ELF-1 (cell line): ENCODE measurements at regions not wholly inside any gene's neighbourhood (a gene's known extent, or its start where the extent isn't known, plus 50 kb on each side); places are given as distances from the start of the nearest gene placed in this dataset.

Experiments
- DNase-seq: peaks from one replicate; pipeline ENCODE4 v3.0.0-alpha.2; 2016; ENCODE audit warnings: low read depth, low spot score

- DNase-seq: no peak
These were observed 336.9 kb downstream of the DUSP6 start for GRCh38 chr12:89015419-89015818.

- DNase-seq: no peak
These were observed 353.9 kb downstream of the DUSP6 start for GRCh38 chr12:88998421-88998820.

- DNase-seq: no peak
These were observed 356.0 kb downstream of the DUSP6 start for GRCh38 chr12:88996200-88996788.

GRCh38 chr12:88994971-88995370, 357.3 kb downstream of the DUSP6 start:
- no peak for DNase-seq

- no peak for DNase-seq
These were observed 357.8 kb downstream of the DUSP6 start for GRCh38 chr12:88994537-88994936.

DNA sequence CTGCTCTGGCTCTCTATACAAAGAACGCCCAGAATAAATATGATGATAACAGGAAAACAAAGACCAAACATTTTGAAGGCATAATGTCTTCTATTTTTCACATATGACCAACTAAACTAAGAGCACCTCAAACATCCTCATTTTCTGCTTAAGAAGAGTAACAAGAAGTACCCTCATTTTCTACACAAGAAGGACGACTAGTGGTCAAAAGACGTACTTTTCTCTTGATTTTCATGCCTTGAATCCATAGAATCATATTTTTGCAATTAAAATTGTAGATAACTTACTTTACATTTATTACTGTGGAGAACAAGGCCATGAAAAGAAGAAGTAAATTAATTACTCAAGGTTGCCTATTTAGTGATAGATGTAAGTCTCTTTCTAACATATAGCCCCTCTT, 358.6 kb downstream of the DUSP6 start:
- DNase-seq: no peak

GRCh38 chr12:88986056-88986455, 366.2 kb downstream of the DUSP6 start:
- DNase-seq: no peak

- no peak for DNase-seq
These were observed 366.7 kb downstream of the DUSP6 start for GRCh38 chr12:88985631-88986030.

GRCh38 chr12:88985011-88985410, 367.3 kb downstream of the DUSP6 start:
- DNase-seq: no peak

DNA sequence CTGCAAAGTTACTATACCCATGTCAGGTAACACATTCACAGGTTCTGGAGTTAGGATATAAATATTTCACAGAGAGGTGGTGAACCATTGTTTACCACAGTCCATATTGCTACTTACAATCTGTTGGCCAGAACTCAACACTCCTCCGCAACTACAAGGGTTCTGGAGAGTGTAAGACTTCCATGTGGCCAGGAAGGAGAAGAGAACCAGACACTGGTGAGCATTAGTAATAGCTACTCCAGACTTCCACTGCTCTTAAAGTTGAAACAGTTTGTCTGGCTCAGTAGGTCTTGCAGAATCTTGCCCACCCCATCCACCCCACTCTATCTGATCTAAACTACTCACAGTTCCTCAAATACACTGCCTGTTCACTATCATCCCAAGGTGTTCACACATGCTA, 369.6 kb downstream of the DUSP6 start:
- peak; percentile 14 for DNase-seq

GRCh38 chr12:88977115-88977514, 375.2 kb downstream of the DUSP6 start:
- no peak for DNase-seq

GRCh38 chr12:88973998-88974397, 378.3 kb downstream of the DUSP6 start:
- DNase-seq: no peak

- DNase-seq: no peak
These were observed 381.6 kb downstream of the DUSP6 start for GRCh38 chr12:88970740-88971139.

- no peak for DNase-seq
These were observed 383.2 kb downstream of the DUSP6 start for GRCh38 chr12:88969127-88969526.

DNA sequence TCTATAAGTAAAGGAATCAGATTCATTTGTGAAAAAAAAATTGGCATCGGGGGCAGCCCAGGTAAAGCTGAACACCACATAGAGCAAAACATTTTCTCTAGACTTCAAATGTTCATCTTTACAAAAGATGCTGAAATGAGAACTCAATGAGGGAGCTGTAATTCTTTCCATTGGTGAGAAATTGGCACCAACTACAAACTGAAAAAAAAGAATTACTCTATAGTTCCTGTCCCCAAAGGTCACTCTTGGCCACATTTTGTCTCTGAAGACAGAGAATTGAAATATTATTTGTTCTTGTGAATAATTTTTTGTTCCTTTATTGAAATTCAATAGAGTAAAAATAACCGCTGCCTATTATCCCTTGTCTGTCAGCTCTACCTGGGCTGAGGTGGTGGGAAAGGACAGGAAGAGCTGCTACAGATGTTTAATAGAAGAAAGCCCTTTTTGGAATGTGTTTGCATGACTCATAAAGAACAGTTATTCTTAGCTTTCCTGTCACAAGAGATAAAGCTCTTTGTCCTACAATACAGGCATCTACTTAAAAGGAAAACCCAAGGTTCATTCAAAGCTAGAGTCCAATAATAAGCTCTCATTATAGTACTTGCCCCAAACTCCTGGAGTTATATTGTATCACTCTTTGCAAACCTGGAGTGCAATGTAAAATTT, 380.1 kb upstream of the KITLG start:
- DNase-seq: no peak

- DNase-seq: no peak
These were observed 378.7 kb upstream of the KITLG start for GRCh38 chr12:88958946-88959345.

DNA sequence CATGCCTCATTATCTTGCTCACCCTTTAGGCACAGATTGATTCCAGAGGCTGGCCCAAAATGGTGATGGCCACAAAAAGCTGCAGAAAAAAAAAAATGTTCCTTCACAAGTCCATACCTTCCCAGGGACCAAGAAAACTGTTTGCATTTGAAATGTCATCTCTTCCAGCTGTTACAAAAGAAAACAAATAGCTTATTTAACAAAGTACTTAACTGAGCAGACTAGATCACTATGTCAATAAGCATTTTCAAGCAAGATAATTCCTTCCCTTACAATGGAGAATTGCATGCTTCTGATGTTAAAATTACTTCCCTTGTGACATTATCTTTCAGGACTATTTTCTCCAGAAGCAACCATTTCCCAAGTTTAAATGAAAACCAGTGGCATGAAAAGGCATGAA, 377.9 kb upstream of the KITLG start:
- no peak for DNase-seq

DNA sequence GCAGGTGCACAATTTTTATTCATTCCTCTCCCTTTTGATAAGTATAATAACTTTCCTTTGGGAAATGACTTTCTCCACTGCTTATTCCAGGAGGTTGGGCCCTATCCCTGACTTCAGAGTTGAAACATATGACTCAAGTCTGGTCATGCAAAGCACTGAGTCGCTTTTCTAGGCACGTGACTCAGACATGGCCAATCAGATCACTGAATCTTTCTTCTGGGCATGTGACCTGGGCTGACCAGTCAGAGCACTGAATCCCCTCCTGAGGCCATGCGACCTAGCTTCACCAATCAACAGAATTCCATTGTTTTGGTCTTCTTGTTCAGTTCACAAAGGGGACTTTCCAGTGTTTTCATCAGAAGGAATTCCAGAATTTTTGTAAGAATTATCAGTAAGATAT, 377.1 kb upstream of the KITLG start:
- no peak for DNase-seq

DNA sequence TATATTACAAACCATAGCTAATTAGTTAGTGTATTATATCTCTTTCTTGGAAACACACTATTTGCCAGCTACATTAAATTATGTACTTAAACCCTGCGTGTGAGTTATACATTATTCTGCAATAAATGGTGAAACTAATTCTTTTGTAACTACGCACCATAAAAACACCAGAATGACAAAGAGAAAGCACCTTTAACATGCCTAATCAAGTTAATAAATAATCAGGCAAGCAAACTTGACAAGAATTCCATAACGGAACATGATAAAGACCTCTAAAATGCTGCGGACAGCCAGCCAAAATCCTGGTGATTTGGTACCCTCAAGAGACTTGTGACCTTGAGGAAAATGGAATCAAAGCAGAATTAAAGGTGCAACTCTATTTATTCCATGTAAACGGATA, 375.3 kb upstream of the KITLG start:
- no peak for DNase-seq

DNA sequence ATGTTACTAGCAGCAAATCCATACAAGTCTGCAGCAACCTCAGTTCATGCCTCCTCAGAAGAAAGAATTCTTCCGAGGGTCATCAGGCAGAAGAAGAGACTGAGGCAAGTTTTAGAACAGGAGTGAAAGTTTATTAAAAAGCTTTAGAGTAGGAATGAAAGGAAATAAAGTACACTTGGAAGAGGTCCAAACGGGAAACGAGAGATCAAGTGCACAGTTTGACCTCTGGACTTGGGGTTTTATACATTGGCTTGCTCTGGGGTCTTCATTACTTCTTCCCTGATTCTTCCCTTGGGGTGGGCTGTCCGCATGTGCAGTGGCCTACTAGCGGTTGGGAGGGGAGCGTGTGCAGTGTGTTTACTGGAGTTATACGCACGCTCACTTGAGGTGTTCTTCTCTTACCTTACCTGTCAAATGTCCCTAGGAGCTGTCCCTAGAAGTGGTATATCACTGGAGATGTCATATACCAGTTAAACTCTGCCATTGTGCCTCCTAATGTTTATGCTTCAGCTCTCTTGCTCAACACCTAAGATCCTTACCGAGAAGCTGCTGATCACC, 372.8 kb upstream of the KITLG start:
- no peak for DNase-seq

DNA sequence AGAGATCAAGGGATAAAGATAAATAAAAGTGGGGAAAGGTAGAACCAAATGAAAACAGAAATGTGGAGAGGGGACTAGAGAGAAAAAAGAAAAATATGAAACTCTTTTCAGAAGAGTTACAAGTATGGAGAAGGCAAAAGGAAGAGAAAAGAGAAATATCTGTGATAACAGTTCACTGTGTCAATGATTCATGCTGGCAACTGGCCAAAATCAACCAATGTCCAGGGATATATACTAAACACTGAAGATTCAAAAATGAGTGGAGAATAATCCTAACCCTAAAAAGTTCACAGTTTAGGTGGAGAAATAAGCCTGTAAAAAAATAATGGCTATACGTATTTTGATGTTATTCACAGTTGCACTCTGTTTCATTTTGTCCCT, 372.3 kb upstream of the KITLG start:
- no peak for DNase-seq

DNA sequence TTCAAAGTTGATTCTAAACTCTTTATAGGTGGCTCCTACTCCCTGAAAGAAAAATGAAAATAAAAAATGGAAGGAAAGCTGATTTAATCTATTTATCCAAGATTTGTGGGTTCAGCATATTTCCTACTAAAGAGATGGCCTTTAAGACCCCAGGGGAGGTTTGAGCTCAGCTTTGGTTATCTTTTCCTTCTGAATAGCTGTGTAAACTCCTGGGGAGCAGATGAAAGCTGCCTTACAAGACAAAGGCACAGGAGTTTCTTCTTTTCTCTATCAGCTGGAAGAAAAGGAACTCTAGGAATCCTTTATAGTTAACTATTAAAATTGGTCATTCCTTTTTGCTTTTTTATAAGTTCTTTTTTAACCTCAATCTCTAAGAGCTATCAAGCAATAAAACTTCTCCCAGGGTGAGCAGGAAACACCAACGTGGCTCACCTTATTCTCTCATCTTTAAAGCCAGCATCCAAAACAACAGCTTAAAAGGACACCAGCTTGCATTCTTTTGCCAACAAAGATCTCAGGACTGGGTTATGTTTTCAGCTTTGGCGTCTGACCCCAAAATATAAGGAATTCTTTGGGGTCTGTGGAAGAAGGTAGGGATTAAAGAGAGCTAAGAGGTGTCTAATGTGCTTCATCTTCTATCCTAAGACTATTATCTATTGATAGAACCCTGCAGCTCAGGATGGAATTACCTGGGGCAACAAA, 371.7 kb upstream of the KITLG start:
- peak; percentile 33 for DNase-seq

DNA sequence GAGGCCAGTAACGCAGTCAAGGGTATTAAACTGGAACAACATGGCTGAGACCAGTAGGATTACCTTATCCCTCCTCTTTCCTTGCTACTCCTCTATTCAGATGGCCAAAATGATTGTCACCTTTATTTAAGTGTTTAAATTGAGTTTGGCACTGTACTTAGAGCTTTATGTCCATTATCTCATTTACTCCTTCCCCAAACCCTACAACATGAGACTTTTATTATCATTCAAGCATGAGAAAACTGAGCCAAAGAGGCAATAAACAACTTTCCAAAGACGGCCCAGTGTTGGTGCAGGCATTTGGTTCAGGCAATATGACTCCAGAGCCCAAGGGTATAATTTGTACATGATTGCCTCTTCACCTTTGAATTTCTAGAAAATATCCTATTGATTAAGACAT, 370.9 kb upstream of the KITLG start:
- DNase-seq: no peak
